HEK293 (cell line): ENCODE measurements at regions not wholly inside any gene's neighbourhood (a gene's known extent, or its start where the extent isn't known, plus 50 kb on each side); places are given as distances from the start of the nearest gene placed in this dataset.

ENCODE experiments used
- CTCF ChIA-PET: fragments of 350-600 bp; formaldehyde crosslinking; extraction: SDS; loops from one replicate; lab custom pipeline; 2021; ENCODE audit warnings: antibody characterized with exemption; lab: Yijun Ruan, JAX
- POLR2A ChIA-PET: fragments of 300-600 bp; formaldehyde crosslinking; extraction: SDS; loops from one replicate; lab custom pipeline; 2020; ENCODE audit warnings: antibody characterized with exemption, inconsistent platforms; lab: Yijun Ruan, JAX
- H3K27ac ChIP-seq: fragments of 200-500 bp; sonication (Bioruptor generic); 2 replicates; pipeline ENCODE4 v1.5.1; 2014; ENCODE audit warnings: low read depth, low read length, control low read depth, inconsistent platforms; ENCODE audit errors: extremely low read depth
- H3K36me3 ChIP-seq, 2 experiments: fragments of 200-500 bp in 1 of 2; sonication (Bioruptor generic) in 1 of 2; 1 replicate in 1 of 2; 2 replicates in 1 of 2; pipeline ENCODE4 v1.5.1; 2014 to 2017; ENCODE audit warnings: inconsistent platforms in 2 of 2, low read length in 2 of 2; ENCODE audit not compliant: control insufficient read depth in 2 of 2, insufficient read depth in 1 of 2
- H3K4me1 ChIP-seq: fragments of 200-500 bp; sonication (Bioruptor generic); 2 replicates; pipeline ENCODE4 v1.5.1; 2014; ENCODE audit warnings: mild to moderate bottlenecking, low read length, inconsistent platforms; ENCODE audit not compliant: control insufficient read depth, insufficient read depth
- H3K4me3 ChIP-seq: 2 replicates; pipeline ENCODE4 v1.5.1; 2011; ENCODE audit warnings: low read depth, mild to moderate bottlenecking, control low read depth, low read length, moderate library complexity
- H3K9me3 ChIP-seq: fragments of 200-500 bp; sonication (Bioruptor generic); 2 replicates; pipeline ENCODE4 v1.5.1; 2014; ENCODE audit warnings: low read depth, low read length, inconsistent platforms; ENCODE audit not compliant: control insufficient read depth, insufficient read depth
- ATF2 ChIP-seq: fragments of 450-650 bp; formaldehyde crosslinking; IDR thresholded peaks from 2 replicates; pipeline ENCODE4 v1.5.1; 2016; ENCODE audit warnings: missing biosample characterization, missing genetic modification characterization, low read depth
- GLIS2 ChIP-seq: fragments of 450-650 bp; formaldehyde crosslinking; IDR thresholded peaks from 2 replicates; pipeline ENCODE4 v1.5.1; 2016; ENCODE audit warnings: missing biosample characterization, missing genetic modification characterization
- OVOL3 ChIP-seq: fragments of 450-650 bp; formaldehyde crosslinking; IDR thresholded peaks from 2 replicates; pipeline ENCODE4 v1.5.1; 2016; ENCODE audit warnings: missing biosample characterization, missing genetic modification characterization
- PRDM4 ChIP-seq: fragments of 450-650 bp; formaldehyde crosslinking; IDR thresholded peaks from 2 replicates; pipeline ENCODE4 v1.5.1; 2017; ENCODE audit warnings: missing biosample characterization, missing genetic modification characterization
- PRDM6 ChIP-seq: fragments of 450-650 bp; formaldehyde crosslinking; IDR thresholded peaks from 2 replicates; pipeline ENCODE4 v1.5.1; 2017; ENCODE audit warnings: missing biosample characterization, missing genetic modification characterization
- ZBTB20 ChIP-seq: fragments of 450-650 bp; formaldehyde crosslinking; IDR thresholded peaks from 2 replicates; pipeline ENCODE4 v1.5.1; 2016; ENCODE audit warnings: missing biosample characterization, missing genetic modification characterization
- ZBTB21 ChIP-seq: fragments of 450-650 bp; formaldehyde crosslinking; IDR thresholded peaks from 2 replicates; pipeline ENCODE4 v1.5.1; 2017; ENCODE audit warnings: missing biosample characterization, missing genetic modification characterization
- ZBTB44 ChIP-seq: fragments of 450-650 bp; IDR thresholded peaks from 2 replicates; pipeline ENCODE4 v1.5.1; 2018; ENCODE audit warnings: missing biosample characterization, mild to moderate bottlenecking, missing genetic modification characterization
- ZBTB6 ChIP-seq: fragments of 450-650 bp; formaldehyde crosslinking; IDR thresholded peaks from 2 replicates; pipeline ENCODE4 v1.5.1; 2017; ENCODE audit warnings: missing biosample characterization, missing genetic modification characterization
- ZFP41 ChIP-seq: fragments of 450-650 bp; formaldehyde crosslinking; IDR thresholded peaks from 2 replicates; pipeline ENCODE4 v1.5.1; 2016; ENCODE audit warnings: missing biosample characterization, missing genetic modification characterization, borderline replicate concordance
- ZNF211 ChIP-seq: fragments of 450-650 bp; formaldehyde crosslinking; IDR thresholded peaks from 2 replicates; pipeline ENCODE4 v1.5.1; 2016; ENCODE audit warnings: low read depth, missing biosample characterization, missing genetic modification characterization
- ZNF37A ChIP-seq: fragments of 450-650 bp; IDR thresholded peaks from 2 replicates; pipeline ENCODE4 v1.5.1; 2018; ENCODE audit warnings: missing biosample characterization, missing genetic modification characterization
- ZNF398 ChIP-seq: fragments of 450-650 bp; formaldehyde crosslinking; IDR thresholded peaks from 2 replicates; pipeline ENCODE4 v1.5.1; 2017; ENCODE audit warnings: missing biosample characterization, missing genetic modification characterization
- ZNF530 ChIP-seq: fragments of 450-650 bp; formaldehyde crosslinking; IDR thresholded peaks from 2 replicates; pipeline ENCODE4 v1.5.1; 2016; ENCODE audit warnings: low read depth, missing biosample characterization, missing genetic modification characterization
- ZNF558 ChIP-seq: fragments of 450-650 bp; formaldehyde crosslinking; IDR thresholded peaks from 2 replicates; pipeline ENCODE4 v1.5.1; 2016; ENCODE audit warnings: missing biosample characterization, missing genetic modification characterization
- ZNF629 ChIP-seq: fragments of 450-650 bp; formaldehyde crosslinking; IDR thresholded peaks from 2 replicates; pipeline ENCODE4 v1.5.1; 2017; ENCODE audit warnings: missing biosample characterization, missing genetic modification characterization
- ZNF692 ChIP-seq: fragments of 450-650 bp; formaldehyde crosslinking; IDR thresholded peaks from 2 replicates; pipeline ENCODE4 v1.5.1; 2016; ENCODE audit warnings: missing biosample characterization, missing genetic modification characterization

GRCh38 chr15:81895723-81896122, 150.1 kb downstream of the MEX3B start:
- Histone ChIP-seq H3K9me3 (no peaks in the 10 kb centered on the region), H3K27ac (no peak overlapping the region), H3K36me3 (no peaks in the 10 kb centered on the region), H3K4me3 (no peak overlapping the region), H3K4me1 (peaks cover 14% of the 10 kb centered on the region; the same call in 1 of the 2 replicates)
- TF ChIP-seq ZBTB20 (tag by site-specific recombination) (peak; percentile 74), ZNF211 (tag by site-specific recombination) (no peak)
- ChIA-PET POLR2A (no interaction called here), CTCF (interaction anchor here (1.1 kb wide), 1 partner anchor 160 kb away, joined by 3 read pairs; no protein-coding TSS in a partner anchor)

- no peak for TF ChIP-seq ZBTB21 (tag by site-specific recombination)
- 0 out of 2 replicates have a peak, but pooled peaks have one; percentile 5 for TF ChIP-seq ZNF530
- TF ChIP-seq, all 188 proteins: peak for 1
- Histone ChIP-seq H3K4me1 (peaks cover 19% of the 10 kb centered on the region), H3K27ac (no peak overlapping the region), H3K36me3 (no peaks in the 10 kb centered on the region), H3K9me3 (no peaks in the 10 kb centered on the region), H3K4me3 (no peak overlapping the region)
- POLR2A ChIA-PET = no interaction called here
- CTCF ChIA-PET = interaction anchor here (0.6 to 1.3 kb wide), 6 partner anchors 10 to 298 kb away, joined by 3 to 5 read pairs (median 3); no protein-coding TSS in a partner anchor
Observed at GRCh38 chr15:81894061-81894460, 151.8 kb downstream of the MEX3B start.

- H3K36me3 ChIP-seq = no peaks in the 10 kb centered on the region
- TF ChIP-seq ZBTB44 = 0 out of 2 replicates have a peak, but pooled peaks have one; percentile 24
- no peak for TF ChIP-seq ZBTB6
- peak; percentile 41; the same call in 1 of the 2 replicates for TF ChIP-seq PRDM6 (tag by site-specific recombination)
- no peak for TF ChIP-seq ZFP41 (tag by site-specific recombination)
- TF ChIP-seq PRDM4 (tag by site-specific recombination) = peak; percentile 59
- peak; percentile 50; the same call in 1 of the 2 replicates for TF ChIP-seq ZNF629 (tag by site-specific recombination)
- no peak for TF ChIP-seq OVOL3 (tag by site-specific recombination)
- TF ChIP-seq ZNF37A (tag by site-specific recombination) = no peak
- 0 out of 2 replicates have a peak, but pooled peaks have one; percentile 16 for TF ChIP-seq ATF2
- no peak for TF ChIP-seq GLIS2 (tag by site-specific recombination)
- TF ChIP-seq ZNF558 (tag by site-specific recombination) = no peak
- TF ChIP-seq ZNF398 = no peak
- 0 out of 2 replicates have a peak, but pooled peaks have one; percentile 34 for TF ChIP-seq ZNF692
Observed at GRCh38 chr15:81893182-81893835, 152.5 kb downstream of the MEX3B start.

More at GRCh38 chr15:81893182-81893835, 152.5 kb downstream of the MEX3B start:
- no peaks in the 10 kb centered on the region for H3K9me3 ChIP-seq
- ChIA-PET POLR2A (interaction anchor here (0.6 kb wide), 1 partner anchor 14 kb away, joined by 3 read pairs; no protein-coding TSS in a partner anchor), CTCF (interaction anchor here (0.6 to 1.1 kb wide), 5 partner anchors 11 to 89 kb away, joined by 3 read pairs; no protein-coding TSS in a partner anchor)
- H3K4me1 ChIP-seq = peaks cover 25% of the 10 kb centered on the region
- no peak overlapping the region for H3K27ac ChIP-seq
- H3K4me3 ChIP-seq = no peak overlapping the region
